Lower lobe of right lung (tissue), 2 donors: ENCODE measurements at regions not wholly inside any gene's neighbourhood (a gene's known extent, or its start where the extent isn't known, plus 50 kb on each side); places are given as distances from the start of the nearest gene placed in this dataset.
"Not testable (repeated sequence)": the region's sequence is repeated elsewhere in the genome, so short reads cannot be mapped to it uniquely, and the experiment has no call there.

Experiments
- ATAC-seq, 2 donors: fragments of 200-7000 bp; cut with Tn5 transposase; one replicate each; pipeline ENCODE4 v1.9.1; 2020 to 2022; ENCODE audit warnings: mild to moderate bottlenecking in 2 of 2, moderate library complexity in 2 of 2
- DNase-seq: peaks from one replicate; pipeline ENCODE4 v3.0.0-alpha.2; 2020
- H3K27ac ChIP-seq: fragments of 200-600 bp; one replicate; pipeline ENCODE4 v1.8.0; 2022
- H3K27me3 ChIP-seq: fragments of 200-600 bp; one replicate; pipeline ENCODE4 v1.8.0; 2022; ENCODE audit warnings: low read depth
- H3K36me3 ChIP-seq: fragments of 200-600 bp; one replicate; pipeline ENCODE4 v1.8.0; 2022; ENCODE audit warnings: mild to moderate bottlenecking
- H3K4me1 ChIP-seq: fragments of 200-600 bp; one replicate; pipeline ENCODE4 v1.8.0; 2022
- H3K4me3 ChIP-seq: fragments of 200-600 bp; one replicate; pipeline ENCODE4 v1.8.0; 2022; ENCODE audit warnings: mild to moderate bottlenecking
- H3K9me3 ChIP-seq: fragments of 200-600 bp; one replicate; pipeline ENCODE4 v1.8.0; 2022
- CTCF ChIP-seq: fragments of 200-600 bp; IDR thresholded peaks from one replicate; pipeline ENCODE4 v1.8.0; 2022; ENCODE audit warnings: antibody characterized with exemption, mild to moderate bottlenecking
- intact Hi-C: fragments of 100-400 bp; cut with DNase I; formaldehyde crosslinking; loops from one replicate; pipeline ENCODE4 v1.11.0; 2022
- donor health status: DM: no; HTN: yes; CAD: no; lungs with severe emphysema.

DNA sequence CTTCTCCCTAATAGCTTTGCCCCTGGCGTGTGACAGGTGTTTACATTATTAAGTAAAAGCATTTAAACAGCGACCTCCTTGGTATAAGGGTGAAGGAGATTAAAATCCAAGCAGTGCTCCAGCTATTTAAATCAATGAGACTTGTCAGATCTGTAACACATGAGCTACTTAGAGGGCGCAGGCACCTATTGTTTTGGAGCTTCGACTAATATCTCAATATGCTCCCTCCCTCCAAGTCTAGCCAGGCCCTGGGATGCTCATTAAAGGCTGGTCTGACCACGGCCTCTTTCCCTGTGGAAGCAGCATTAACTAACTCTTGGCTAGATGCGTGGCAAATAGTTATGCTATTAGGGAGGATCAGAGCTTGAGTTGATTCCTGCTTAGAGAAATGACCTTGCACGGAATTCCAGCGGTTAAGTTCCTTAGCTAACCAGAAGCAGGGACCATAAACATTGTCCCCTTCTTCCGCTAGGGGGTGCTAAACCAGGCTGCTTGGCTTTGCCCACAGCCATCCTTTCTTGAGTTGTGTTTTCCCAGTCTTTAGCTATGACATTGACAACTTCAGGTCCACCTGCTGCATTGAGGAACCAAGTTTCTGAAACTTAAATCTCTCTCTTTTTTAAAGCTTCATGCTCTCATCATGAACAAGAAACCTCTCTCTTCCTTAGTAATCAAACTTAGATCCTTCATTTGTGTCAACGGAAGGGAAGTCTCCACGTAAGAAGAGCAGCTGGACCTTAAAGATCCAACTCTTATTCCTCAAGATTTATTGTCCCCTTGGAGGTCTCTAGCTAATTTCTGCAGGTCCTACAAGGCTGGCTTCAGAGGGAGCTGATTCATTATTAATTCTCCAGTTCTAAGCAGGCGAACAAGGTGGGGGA is 80.7 kb upstream of the IGFBP7 start:
- intact Hi-C loops, result no loop called here
- TF ChIP-seq CTCF, result peak; percentile 54
- Histone ChIP-seq H3K36me3 (no peaks in the 10 kb centered on the region), H3K9me3 (no peaks in the 10 kb centered on the region), H3K27ac (no peak overlapping the region), H3K27me3 (no peaks in the 10 kb centered on the region), H3K4me1 (no peaks in the 10 kb centered on the region), H3K4me3 (no peak overlapping the region)
- DNase-seq, result no peak
- ATAC-seq, result peak in 1 of 2 donors; percentile 60

DNA sequence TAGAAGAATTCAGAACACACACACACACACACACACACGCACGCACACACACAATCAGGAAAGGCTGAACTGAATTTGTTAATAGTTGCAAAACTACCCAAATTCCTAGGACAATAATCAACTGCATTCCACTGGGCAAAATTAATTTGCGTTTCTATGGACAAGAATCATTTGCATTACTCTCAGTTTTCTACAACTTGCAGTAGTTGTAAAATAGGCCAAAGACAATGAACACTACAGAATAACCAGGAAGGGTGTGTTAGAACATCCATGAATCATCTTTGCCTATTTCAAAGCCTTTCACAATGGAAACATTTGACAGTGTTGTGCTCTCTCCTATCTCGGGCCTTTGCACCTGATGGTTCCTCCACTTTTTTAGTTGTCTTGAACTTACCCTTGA is 77.1 kb upstream of the IGFBP7 start:
- intact Hi-C loops, result no loop called here
- TF ChIP-seq CTCF, result no peak
- no peak for ATAC-seq

DNA sequence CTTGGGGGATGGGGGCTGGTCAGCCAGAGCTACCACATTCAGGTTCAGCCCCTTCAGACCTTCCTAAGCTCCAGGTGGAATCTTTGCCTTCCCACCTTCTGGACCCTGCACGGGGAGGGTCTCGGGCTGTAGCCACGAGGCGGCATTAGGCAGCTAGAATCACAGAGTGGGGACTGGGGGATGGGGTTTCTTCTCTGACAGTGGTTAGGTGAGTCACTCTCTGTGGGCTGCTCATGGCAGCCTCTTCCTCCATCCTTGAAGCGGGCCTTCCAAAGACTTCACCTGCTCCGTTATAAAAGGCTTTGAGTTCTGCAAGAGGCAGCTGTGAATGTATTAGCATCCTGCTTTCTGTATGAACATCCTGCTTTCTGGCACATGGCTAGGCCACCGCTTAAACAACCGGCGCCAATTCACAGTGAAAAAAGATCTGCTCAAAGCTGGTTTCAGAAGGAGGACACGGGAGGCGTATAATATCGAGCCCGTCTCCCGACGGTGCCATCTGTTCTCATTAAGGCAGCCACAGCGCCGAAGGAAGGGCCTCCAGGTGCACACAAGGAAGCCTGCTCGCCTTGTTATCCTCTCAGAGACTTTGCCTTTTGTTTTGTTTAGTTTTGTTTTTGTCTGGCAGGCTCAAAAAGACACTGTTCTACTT is 74.3 kb upstream of the IGFBP7 start:
- TF ChIP-seq CTCF, result no peak
- H3K27me3 ChIP-seq, result no peaks in the 10 kb centered on the region
- H3K4me3 ChIP-seq, result no peak overlapping the region
- ATAC-seq (no peak), DNase-seq (no peak)
- H3K36me3 ChIP-seq, result no peaks in the 10 kb centered on the region
- H3K9me3 ChIP-seq, result no peaks in the 10 kb centered on the region
- intact Hi-C loops, result no loop called here
- no peaks in the 10 kb centered on the region for H3K4me1 ChIP-seq
- H3K27ac ChIP-seq, result no peak overlapping the region

More for the DNA sequence above, 77.1 kb upstream of the IGFBP7 start:
- Histone ChIP-seq H3K4me1 (no peaks in the 10 kb centered on the region), H3K9me3 (no peaks in the 10 kb centered on the region), H3K36me3 (no peaks in the 10 kb centered on the region), H3K27me3 (no peaks in the 10 kb centered on the region), H3K27ac (no peak overlapping the region), H3K4me3 (no peak overlapping the region)
- no peak for DNase-seq

DNA sequence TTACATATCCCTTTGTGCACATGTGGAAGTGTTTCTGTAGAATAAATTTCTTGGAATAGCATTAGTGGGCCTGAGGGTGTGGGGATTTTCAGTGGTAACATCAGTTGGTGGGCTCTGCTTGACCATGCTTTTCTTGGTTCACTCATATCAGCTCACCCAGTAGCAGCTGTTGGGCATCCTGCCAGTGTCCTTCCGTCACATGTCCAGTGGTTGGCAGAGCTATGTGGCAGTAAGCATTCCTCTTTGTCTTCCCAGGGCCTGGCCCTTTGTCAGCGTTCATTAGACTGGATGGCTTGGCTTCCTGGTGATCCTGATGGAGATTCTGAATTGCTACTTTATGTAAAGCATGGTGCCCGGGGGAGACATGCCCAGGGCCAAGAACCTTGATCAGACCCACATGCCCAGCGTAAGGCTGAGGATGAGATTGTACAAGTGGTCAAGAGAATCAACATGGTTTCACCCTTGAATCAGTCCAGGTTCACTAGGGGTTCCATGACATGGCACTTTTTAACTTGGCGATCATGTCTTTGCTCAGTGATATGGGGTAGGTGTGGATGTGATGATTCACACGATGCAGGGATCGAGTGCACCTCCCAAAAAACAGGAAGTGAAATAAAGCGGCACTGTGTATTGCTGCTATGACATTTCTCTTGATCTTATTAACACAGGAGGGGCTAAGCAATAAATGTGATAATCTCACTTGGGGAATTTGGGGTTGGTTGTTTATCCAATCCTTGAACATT is 72.1 kb upstream of the IGFBP7 start:
- Histone ChIP-seq H3K27me3 (no peaks in the 10 kb centered on the region), H3K27ac (no peak overlapping the region), H3K9me3 (no peaks in the 10 kb centered on the region), H3K4me1 (no peaks in the 10 kb centered on the region), H3K4me3 (no peak overlapping the region), H3K36me3 (no peaks in the 10 kb centered on the region)
- ATAC-seq (no peak), DNase-seq (no peak)
- intact Hi-C loops, result no loop called here
- TF ChIP-seq CTCF, result no peak

GRCh38 chr4:57173136-57173535 is 63.0 kb upstream of the IGFBP7 start:
- H3K4me1 ChIP-seq, DNase-seq, H3K36me3 ChIP-seq, H3K4me3 ChIP-seq, H3K27me3 ChIP-seq, ATAC-seq, H3K9me3 ChIP-seq, H3K27ac ChIP-seq, intact Hi-C loops: not testable (repeated sequence)
